HG02938 (cell line): ENCODE measurements at regions not wholly inside any gene's neighbourhood (a gene's known extent, or its start where the extent isn't known, plus 50 kb on each side); places are given as distances from the start of the nearest gene placed in this dataset.

ENCODE experiments used
- ATAC-seq: cut with Tn5 transposase; IDR thresholded peaks from one replicate; pipeline ENCODE4 v1.9.1; 2021; ENCODE audit warnings: mild to moderate bottlenecking, moderate library complexity; ENCODE audit not compliant: unreplicated experiment

DNA sequence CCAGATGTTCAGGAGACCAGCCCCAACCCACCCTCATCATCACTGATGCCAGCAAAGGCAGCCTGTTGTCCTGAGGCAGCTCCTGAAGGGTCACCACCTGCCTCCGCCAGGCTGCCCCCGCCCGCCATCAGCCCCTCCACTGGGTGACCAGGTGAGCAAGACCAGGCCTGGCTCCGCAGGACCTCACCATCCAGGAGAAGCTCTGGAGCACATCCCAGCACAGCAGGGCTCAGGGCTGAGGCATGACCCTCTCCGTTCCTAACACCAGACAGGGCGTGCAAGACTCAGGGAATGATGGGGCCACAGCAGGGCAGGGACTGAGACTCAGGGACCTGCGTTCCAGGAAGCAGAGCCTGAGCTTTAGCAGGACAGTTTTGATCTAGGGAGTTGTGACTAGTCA lies 218.8 kb upstream of the RAB6C start:
- ATAC-seq, result no peak

GRCh38 chr2:129761569-129762021 lies 217.9 kb upstream of the RAB6C start:
- ATAC-seq, result no peak

DNA sequence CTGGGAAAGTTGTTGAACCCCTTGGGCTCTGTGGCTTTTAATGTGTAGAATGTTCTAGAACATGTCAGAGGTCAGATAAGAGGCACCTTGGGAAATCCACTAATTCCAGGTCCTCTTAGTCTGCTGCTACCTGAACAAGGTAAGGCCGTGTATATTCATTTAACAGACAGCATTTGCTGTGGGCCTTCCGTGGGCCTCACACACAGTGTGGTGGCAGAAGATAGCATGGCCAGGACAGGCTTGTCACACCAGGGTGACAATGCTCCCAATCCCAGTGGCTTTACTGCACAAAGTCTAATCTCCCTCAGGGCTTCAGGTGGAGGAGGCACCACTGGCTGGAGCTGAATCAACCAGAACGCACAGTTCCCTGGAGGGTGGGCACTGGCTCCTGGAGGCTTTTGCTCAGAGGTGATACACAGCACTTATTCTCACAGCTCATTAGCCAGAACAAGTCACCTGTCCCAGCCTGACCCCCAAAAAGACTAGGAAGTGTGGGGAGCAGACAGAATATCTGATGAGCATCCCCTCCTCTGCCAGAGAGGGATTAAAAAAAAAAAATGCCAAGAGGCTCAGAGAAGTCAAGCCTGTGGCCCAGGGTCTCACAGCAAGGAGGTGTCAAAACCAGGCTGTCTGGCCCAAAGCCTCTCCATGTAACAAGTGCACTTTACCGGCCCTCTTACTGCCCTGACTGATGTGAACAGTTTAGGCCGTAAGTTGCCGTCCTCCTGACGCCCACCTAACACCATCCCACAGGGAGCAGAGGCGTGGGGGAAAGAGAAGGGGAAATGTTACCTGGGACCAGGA lies 216.9 kb upstream of the RAB6C start:
- ATAC-seq, result no peak

- ATAC-seq, result no peak
Measured at GRCh38 chr2:129763190-129763846, 216.1 kb upstream of the RAB6C start.

DNA sequence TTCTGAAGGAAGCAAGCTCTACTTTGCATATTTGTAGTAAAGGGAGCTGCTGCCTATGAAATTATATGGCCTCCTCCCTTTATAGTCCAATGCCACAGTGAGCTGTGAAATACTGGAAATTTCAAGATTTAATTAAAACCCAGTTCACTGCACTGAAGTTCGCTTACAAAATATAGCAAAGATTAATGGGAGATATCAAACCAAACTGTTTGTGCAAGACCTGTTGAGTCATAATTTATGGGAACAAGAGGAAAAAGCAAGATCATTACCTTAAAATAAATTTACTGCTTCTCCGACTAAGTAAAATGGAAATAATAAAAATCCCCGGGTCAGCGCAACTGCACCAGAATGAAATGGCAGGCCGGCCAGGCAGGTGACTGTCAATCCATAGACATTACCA lies 215.5 kb upstream of the RAB6C start:
- ATAC-seq, result no peak

- no peak for ATAC-seq
Measured at GRCh38 chr2:129764376-129765325, 214.8 kb upstream of the RAB6C start.

DNA sequence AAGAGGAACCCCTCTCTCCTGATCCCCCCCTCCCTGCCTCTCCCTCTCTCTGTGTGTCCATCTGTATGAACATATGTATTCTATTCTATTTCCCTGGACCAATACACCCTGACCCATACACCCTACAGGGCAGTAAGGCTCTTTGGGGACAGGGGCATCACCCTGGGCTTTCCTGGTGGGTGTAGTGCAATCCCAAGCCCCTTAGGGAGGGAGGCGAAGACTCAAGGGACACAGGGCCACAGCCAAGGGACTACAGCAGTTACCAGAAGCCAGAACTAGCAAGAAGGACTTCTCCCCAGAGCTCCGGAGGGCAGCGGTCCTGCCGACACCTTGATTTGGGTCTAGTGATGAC lies 214.2 kb upstream of the RAB6C start:
- ATAC-seq, result no peak

DNA sequence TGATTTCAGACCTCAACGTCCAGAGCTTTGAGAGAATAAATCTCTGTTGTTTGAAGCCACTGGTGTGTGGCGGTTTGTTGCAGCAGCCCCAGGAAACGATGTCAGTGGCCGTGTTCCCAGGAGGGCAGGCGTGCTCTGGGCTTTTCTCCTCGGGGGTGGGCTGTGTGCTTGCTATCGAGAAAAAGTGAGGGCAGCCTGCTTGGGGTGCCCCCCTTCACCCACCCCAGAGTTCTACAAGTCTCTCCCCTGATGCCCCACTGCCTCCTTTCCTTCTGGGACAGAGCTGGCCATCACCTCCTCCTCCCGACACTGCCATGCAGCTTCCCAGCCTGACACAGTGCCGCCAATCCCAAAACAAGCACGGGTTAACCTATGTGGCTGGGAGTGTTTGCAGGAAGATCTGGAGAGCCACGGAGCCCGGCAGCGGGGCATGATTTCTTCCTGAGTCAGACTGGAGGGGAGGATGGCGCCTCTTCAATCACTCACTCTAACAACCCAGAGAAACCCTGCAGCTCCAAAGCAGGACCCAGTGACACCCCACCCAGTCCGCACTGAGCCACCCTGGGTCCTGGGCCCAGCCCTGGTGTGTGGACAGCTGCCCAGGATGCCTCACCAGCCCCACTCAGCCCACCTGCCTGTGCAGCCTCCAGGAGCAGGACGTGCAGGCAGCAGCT lies 213.7 kb upstream of the RAB6C start:
- ATAC-seq, result no peak

DNA sequence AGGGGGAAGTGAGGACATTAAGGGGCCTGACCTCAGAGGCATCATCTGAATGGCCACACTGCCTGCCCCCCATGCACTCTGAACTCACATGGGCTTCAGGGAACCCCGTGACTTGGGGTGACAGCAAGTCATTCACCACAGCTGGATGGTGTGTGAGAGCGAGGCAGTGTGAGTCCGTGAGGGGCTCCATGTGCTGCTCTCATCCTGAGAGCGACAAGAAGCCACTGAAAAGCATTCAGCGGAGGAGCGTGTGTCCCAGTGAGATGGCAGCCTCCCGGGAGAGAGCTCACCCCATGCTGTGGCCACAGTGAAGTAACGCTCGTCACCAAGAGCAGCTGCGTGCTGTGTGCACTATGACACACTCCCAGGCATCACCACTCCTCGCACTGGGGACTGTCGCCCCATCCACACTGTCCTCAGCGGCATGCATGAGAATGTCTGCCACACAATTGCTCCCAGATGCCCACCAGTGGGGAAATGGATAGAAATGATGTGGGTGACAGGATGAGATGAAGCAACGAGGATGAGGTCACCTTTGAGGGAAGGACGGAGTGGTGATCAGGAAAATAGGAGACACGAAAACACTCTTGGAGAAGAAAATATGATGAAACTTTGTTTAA lies 213.0 kb upstream of the RAB6C start:
- ATAC-seq, result no peak

- ATAC-seq, result no peak
Measured at GRCh38 chr2:129767346-129768035, 212.0 kb upstream of the RAB6C start.

DNA sequence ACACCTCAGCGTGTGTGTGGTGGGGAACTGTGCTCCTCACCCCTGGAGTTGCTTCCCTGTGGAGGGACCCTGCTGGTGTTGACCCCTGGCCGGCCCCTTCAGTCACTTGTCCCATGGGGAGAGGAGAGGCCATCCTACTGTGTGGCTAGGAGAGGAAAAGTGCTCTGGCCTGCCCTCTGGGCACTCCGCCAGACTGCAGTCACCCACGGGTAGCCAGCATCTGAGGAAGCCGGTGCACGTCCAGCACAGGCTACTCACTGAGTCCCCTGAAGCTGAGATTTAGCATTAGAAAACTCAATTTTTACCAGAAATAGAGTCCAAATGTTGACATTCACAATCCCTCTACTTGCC lies 211.5 kb upstream of the RAB6C start:
- no peak for ATAC-seq

GRCh38 chr2:129768485-129769184 lies 210.8 kb upstream of the RAB6C start:
- no peak for ATAC-seq

DNA sequence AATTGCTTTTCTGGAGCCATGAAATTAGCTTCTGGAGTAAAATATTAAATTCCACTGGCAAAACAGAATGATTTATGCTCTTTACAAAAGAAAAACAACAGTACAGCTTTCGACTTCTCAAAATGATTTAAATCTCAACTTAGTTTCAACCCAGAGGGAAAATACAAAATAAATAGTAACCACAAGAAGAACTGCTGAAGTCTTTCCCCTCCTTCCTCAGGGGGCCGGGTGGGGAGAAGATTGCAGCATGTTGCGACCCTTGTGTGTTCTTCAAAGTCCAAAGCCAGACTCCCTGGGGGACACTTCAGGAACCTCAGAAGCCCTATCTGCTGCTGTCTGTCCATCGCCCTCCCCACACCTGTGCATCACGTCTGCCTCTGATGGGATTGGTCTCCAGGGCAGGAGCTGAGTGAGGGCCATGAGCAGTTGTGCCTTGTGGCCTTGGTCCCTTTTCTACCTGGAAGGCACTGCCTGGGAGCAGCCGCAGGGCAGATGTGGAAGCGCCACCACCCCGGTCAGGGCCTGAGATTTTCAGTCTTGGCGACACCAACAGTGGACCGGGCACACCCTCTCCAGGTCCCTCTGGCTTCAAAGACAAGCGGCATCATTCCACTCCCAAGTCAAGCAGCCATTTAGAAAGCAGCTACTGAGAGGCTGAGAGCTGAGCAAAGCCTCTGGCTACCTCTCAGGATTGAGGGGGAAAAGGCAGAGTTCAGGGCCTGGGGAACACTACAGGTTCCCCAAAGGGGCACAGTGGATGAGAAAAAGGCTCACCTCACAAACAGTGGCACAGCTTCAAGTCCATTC lies 210.1 kb upstream of the RAB6C start:
- ATAC-seq, result no peak

- no peak for ATAC-seq
Measured at GRCh38 chr2:129771418-129772189, 207.9 kb upstream of the RAB6C start.

- no peak for ATAC-seq
Measured at GRCh38 chr2:129772190-129772579, 207.3 kb upstream of the RAB6C start.

GRCh38 chr2:129775952-129776653 lies 203.4 kb upstream of the RAB6C start:
- ATAC-seq, result no peak

GRCh38 chr2:129777146-129777545 lies 202.3 kb upstream of the RAB6C start:
- ATAC-seq, result no peak
